GM10248 (cell line): ENCODE measurements at regions not wholly inside any gene's neighbourhood (a gene's known extent, or its start where the extent isn't known, plus 50 kb on each side); places are given as distances from the start of the nearest gene placed in this dataset.

Experiments used
- CTCF ChIA-PET: fragments of 300-600 bp; sonication (Branson Sonifier 250); formaldehyde crosslinking; extraction: SDS; loops from one replicate; lab custom pipeline; 2021; ENCODE audit warnings: antibody characterized with exemption; lab: Yijun Ruan, JAX
- POLR2A ChIA-PET: fragments of 350-650 bp; sonication (Branson Sonifier 250); formaldehyde crosslinking; extraction: SDS; loops from one replicate; lab custom pipeline; 2020; ENCODE audit warnings: antibody characterized with exemption; lab: Yijun Ruan, JAX
- DNase-seq: peaks from one replicate; pipeline ENCODE4 v3.0.0; 2012; ENCODE audit errors: extremely low spot score
- CTCF ChIP-seq: IDR thresholded peaks from 2 replicates; pipeline ENCODE4 v1.5.1; 2012; ENCODE audit warnings: mild to moderate bottlenecking, low read depth; ENCODE audit errors: extremely low read depth, missing control alignments, control extremely low read depth

- CTCF ChIA-PET: no interaction called here
- POLR2A ChIA-PET: no interaction called here
- DNase-seq: no peak
- TF ChIP-seq CTCF: no peak
Measured at GRCh38 chr4:119823891-119824290, 195.3 kb upstream of the PDE5A start.

GRCh38 chr4:119823045-119823444, 194.4 kb upstream of the PDE5A start:
- DNase-seq: no peak
- POLR2A ChIA-PET: no interaction called here
- CTCF ChIA-PET: no interaction called here
- TF ChIP-seq CTCF: no peak

DNA sequence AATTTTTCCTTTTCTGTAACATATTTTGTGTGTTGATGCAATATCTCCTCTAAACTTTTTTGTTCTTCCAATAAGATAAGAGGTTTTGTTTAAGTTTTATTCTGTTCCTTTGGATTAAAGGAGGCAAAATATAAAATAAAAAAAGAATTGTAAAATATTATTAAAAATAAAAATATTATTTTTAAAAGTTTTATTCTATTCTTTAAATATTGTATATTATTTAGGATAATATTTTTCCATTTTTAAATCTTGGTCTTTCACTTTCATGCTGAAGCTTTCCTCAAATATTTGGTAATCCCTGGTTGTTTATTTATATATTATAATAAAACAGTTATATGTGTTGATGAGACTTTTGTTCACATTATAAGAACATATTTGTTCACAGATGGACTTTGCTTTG, 187.9 kb upstream of the PDE5A start:
- no peak for DNase-seq
- TF ChIP-seq CTCF: no peak
- CTCF ChIA-PET: no interaction called here
- POLR2A ChIA-PET: no interaction called here

DNA sequence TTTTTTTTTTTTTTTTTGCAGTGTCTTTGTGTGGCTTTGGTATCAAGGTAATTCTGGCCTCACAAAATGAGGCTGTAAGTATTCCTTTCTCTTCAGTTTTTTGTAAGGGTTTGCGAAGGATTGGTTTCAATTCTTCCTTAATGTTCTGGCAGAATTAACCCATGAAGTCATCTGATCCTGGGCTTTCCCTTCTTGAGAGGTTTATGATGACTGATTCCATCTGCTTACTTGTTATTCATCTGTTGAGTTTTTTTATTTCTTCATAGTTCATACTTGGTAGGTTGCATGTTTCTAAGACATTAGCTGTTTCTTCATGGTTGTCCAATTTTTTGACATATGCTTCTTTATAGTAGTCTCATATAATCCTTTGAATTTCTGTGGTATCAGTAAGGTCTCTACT, 181.4 kb upstream of the PDE5A start:
- no peak for TF ChIP-seq CTCF
- POLR2A ChIA-PET: no interaction called here
- CTCF ChIA-PET: no interaction called here
- no peak for DNase-seq

GRCh38 chr4:119804404-119804803, 175.8 kb upstream of the PDE5A start:
- POLR2A ChIA-PET: no interaction called here
- no peak for TF ChIP-seq CTCF
- DNase-seq: no peak
- CTCF ChIA-PET: no interaction called here

GRCh38 chr4:119797238-119797894, 168.8 kb upstream of the PDE5A start:
- ChIA-PET CTCF (interaction anchor here (1.3 kb wide), 1 partner anchor 72 kb away, joined by 3 read pairs; no protein-coding TSS in a partner anchor), POLR2A (no interaction called here)
- DNase-seq: no peak

More at GRCh38 chr4:119797238-119797894, 168.8 kb upstream of the PDE5A start:
- no peak for TF ChIP-seq CTCF
